ENCODE measurements at regions not wholly inside any gene's neighbourhood (a gene's known extent, or its start where the extent isn't known, plus 50 kb on each side); places are given as distances from the start of the nearest gene placed in this dataset.

- TF ChIP-seq POLR2A (IDR thresholded peaks at IDR 0.05) (no peak), CTCF (IDR thresholded peaks at IDR 0.05) (no peak)
Measured at GRCh38 chr3:64916937-64917336, 229.1 kb upstream of the ADAMTS9 start.

All from ovary (tissue), 3 donors.